LNCAP (cell line): ENCODE measurements at regions not wholly inside any gene's neighbourhood (a gene's known extent, or its start where the extent isn't known, plus 50 kb on each side); places are given as distances from the start of the nearest gene placed in this dataset.

Experiments
- CTCF ChIP-seq: fragments of 450-650 bp; IDR thresholded peaks from 2 replicates; pipeline ENCODE4 v1.5.1; 2017; ENCODE audit warnings: mild to moderate bottlenecking

DNA sequence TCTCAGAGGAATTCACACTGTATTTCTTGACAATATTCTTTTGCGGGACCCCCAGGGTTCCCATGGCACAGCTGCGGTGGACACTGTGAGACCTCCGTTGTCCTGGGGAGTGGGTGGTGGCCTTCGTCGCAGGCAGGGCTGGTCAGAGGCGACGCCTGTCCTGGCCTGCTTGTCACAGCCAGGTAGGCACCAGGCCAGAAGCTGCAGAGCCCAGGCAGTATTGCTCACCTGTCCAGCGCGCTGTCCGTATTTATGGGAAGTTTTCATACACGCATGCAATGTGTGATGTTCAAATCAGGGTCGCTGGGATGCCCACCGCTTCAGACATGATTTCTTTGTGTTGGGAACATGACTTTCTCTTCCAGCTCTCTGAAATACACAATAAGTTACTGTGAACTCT is 126.6 kb downstream of the RTP5 start:
- no peak for TF ChIP-seq CTCF

GRCh38 chr2:241997017-241997416 is 127.5 kb downstream of the RTP5 start:
- TF ChIP-seq CTCF, result no peak

GRCh38 chr2:241999184-241999583 is 129.7 kb downstream of the RTP5 start:
- no peak for TF ChIP-seq CTCF

DNA sequence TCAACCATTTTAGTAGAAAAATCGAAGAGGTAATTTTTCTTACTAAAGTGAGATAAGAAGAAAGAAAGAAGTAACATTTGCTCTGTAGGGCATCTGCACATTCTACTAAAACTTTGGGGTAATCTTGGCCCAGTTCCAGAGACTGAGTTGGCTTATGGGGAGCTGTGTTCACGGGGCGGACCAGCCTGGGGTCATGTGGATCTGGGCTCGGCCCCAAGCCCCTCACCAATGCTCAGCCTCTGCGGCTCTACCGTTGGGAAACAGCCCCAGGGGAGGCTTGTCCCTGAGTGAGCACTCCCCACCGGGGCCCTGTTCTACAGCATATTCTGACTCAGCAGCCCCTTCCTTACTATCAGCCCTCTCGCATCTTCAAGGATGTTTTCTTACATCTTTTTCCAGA is 132.3 kb downstream of the RTP5 start:
- no peak for TF ChIP-seq CTCF

GRCh38 chr2:242002944-242003343 is 133.4 kb downstream of the RTP5 start:
- no peak for TF ChIP-seq CTCF

DNA sequence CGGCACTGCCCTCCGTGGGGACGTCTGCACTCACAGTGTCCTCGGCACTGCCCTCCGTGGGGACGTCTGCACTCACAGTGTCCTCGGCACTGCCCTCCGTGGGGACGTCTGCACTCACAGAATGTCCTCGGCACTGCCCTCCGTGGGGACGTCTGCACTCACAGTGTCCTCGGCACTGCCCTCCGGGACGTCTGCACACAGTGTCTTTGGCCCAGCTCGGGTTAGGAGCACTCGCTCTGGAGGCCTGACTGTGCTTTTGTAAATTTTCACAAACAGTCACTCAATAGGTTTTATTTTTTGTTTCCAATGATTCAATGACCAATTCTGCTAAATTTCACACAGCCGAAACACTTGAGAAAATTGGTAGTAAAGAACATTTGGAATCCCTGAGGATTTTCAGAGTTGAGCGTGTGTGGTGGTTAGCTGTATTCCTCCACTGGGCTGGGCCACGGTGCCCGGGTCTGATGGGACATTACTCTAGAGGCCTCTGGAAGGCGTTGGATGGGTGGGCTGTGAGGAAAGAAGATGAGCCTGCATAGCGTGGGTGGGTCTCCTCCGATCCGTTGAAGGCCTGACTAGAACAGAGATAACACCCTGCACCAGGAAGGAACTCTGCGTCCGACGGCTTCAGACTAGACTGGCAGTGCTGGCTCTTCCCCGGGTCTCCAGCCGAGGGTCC is 134.8 kb downstream of the RTP5 start:
- no peak for TF ChIP-seq CTCF

GRCh38 chr2:242004902-242005230 is 135.3 kb downstream of the RTP5 start:
- no peak for TF ChIP-seq CTCF

GRCh38 chr2:242011167-242011513 is 141.6 kb downstream of the RTP5 start:
- TF ChIP-seq CTCF, result no peak
